Fibroblast of skin of left biceps (primary cell): ENCODE measurements at regions not wholly inside any gene's neighbourhood (a gene's known extent, or its start where the extent isn't known, plus 50 kb on each side); places are given as distances from the start of the nearest gene placed in this dataset.
A peak's percentile ranks its signal among the peaks of the same experiment; 100 is the strongest.

Experiments used
- DNase-seq, 2 experiments: peaks; one replicate each; pipeline ENCODE4 v3.0.0-alpha.2; 2013; ENCODE audit warnings: low read depth in 2 of 2

- DNase-seq = no peak
These were observed 430.2 kb downstream of the FAT4 start for GRCh38 chr4:125744891-125745364.

GRCh38 chr4:125749354-125749753 lies 434.6 kb downstream of the FAT4 start:
- no peak for DNase-seq

- DNase-seq = no peak
These were observed 435.6 kb downstream of the FAT4 start for GRCh38 chr4:125750399-125750798.

- DNase-seq = no peak
These were observed 436.2 kb downstream of the FAT4 start for GRCh38 chr4:125750828-125751466.

GRCh38 chr4:125758438-125758837 lies 443.7 kb downstream of the FAT4 start:
- DNase-seq = no peak

- no peak for DNase-seq
These were observed 445.6 kb downstream of the FAT4 start for GRCh38 chr4:125760201-125760819.

GRCh38 chr4:125760956-125761355 lies 446.2 kb downstream of the FAT4 start:
- DNase-seq = no peak

- no peak for DNase-seq
These were observed 447.8 kb downstream of the FAT4 start for GRCh38 chr4:125762537-125762936.

GRCh38 chr4:125765941-125766340 lies 451.2 kb downstream of the FAT4 start:
- no peak for DNase-seq

- no peak for DNase-seq
These were observed 456.2 kb downstream of the FAT4 start for GRCh38 chr4:125770814-125771398.

GRCh38 chr4:125772680-125773079 lies 457.9 kb downstream of the FAT4 start:
- DNase-seq = no peak

GRCh38 chr4:125773502-125773901 lies 458.7 kb downstream of the FAT4 start:
- no peak for DNase-seq

- DNase-seq = no peak
These were observed 459.2 kb downstream of the FAT4 start for GRCh38 chr4:125773931-125774330.

GRCh38 chr4:125776146-125776545 lies 461.4 kb downstream of the FAT4 start:
- DNase-seq = no peak

GRCh38 chr4:125780164-125780563 lies 465.4 kb downstream of the FAT4 start:
- DNase-seq = peak in 1 of 2 experiments; percentile 20

GRCh38 chr4:125780747-125781146 lies 466.0 kb downstream of the FAT4 start:
- DNase-seq = no peak

- DNase-seq = no peak
These were observed 466.9 kb downstream of the FAT4 start for GRCh38 chr4:125781651-125782050.

- no peak for DNase-seq
These were observed 470.0 kb downstream of the FAT4 start for GRCh38 chr4:125784741-125785140.

GRCh38 chr4:125787707-125788106 lies 473.0 kb downstream of the FAT4 start:
- no peak for DNase-seq

GRCh38 chr4:125789023-125789422 lies 474.3 kb downstream of the FAT4 start:
- no peak for DNase-seq

GRCh38 chr4:125791896-125792295 lies 477.1 kb downstream of the FAT4 start:
- DNase-seq = no peak

- DNase-seq = no peak
These were observed 480.2 kb downstream of the FAT4 start for GRCh38 chr4:125794989-125795388.

GRCh38 chr4:125796138-125796537 lies 481.4 kb downstream of the FAT4 start:
- DNase-seq = no peak
